ENCODE measurements at regions not wholly inside any gene's neighbourhood (a gene's known extent, or its start where the extent isn't known, plus 50 kb on each side); places are given as distances from the start of the nearest gene placed in this dataset.

DNA sequence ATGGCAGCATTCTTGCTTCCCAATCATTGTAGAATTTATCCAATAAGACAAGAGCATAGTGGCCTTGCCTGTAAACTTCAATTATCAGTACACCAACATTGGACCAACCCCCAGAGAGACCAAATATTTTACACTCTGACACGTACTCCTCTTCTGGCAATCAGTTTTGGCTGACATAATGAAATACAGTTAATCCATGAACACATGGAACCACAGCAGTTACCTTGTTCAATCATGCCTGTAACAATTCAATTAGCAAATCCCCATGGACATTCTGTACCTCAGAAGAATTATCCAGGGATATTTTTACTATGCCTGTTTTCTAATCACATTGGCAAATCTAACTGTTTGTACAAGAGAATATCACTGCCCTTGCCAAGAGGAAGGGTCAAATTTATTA, 2162.0 kb downstream of the MRPL39 start (continued):
- TF ChIP-seq TAF1 (IDR thresholded peaks at IDR 0.05; ENCODE audit: low read depth, low read length) (no peak), TAF7 (optimal IDR thresholded peaks at IDR 0.05; ENCODE audit: borderline replicate concordance, low read depth, low read length) (no peak), RNF2 (IDR thresholded peaks at IDR 0.05; ENCODE audit: borderline replicate concordance, low read depth, low read length, missing control alignments, poor library complexity, severe bottlenecking) (no peak), FOSL1 (IDR thresholded peaks at IDR 0.05; ENCODE audit: insufficient read depth, low read depth, low read length) (no peak), SUZ12 (IDR thresholded peaks at IDR 0.05; ENCODE audit: low read length) (no peak)
